ENCODE measurements at regions not wholly inside any gene's neighbourhood (a gene's known extent, or its start where the extent isn't known, plus 50 kb on each side); places are given as distances from the start of the nearest gene placed in this dataset.

GRCh38 chr13:62631619-62632018, 1216.0 kb upstream of the PCDH20 start:
- TF ChIP-seq CTCF (conservative IDR thresholded peaks at IDR 0.05) = no peak
- TF ChIP-seq ZFX (IDR thresholded peaks at IDR 0.05) = no peak

Data from C4-2B (cell line).